ENCODE measurements at regions not wholly inside any gene's neighbourhood (a gene's known extent, or its start where the extent isn't known, plus 50 kb on each side); places are given as distances from the start of the nearest gene placed in this dataset.

- no peaks in the 10 kb centered on the region for H3K4me1 Mint-ChIP-seq
- no peak overlapping the region for H3K27ac Mint-ChIP-seq
- DNase-seq (no peak), ATAC-seq (ENCODE audit: low read depth in 2 of 2) (no peak)
- H3K9me3 Mint-ChIP-seq, result peaks cover 0 to 20% (median 7%) of the 10 kb centered on the region in 7 donors
- no peak overlapping the region for H3K4me3 Mint-ChIP-seq
- H3K27me3 Mint-ChIP-seq, result no peaks in the 10 kb centered on the region
- no peaks in the 10 kb centered on the region for H3K36me3 Mint-ChIP-seq
These were observed 796.7 kb downstream of the QKI start for GRCh38 chr6:164211254-164211653.

GRCh38 chr6:164210783-164211182 is 796.3 kb downstream of the QKI start:
- Mint-ChIP-seq H3K9me3 (peaks cover 0 to 20% (median 9%) of the 10 kb centered on the region in 7 donors), H3K36me3 (no peaks in the 10 kb centered on the region), H3K4me1 (no peaks in the 10 kb centered on the region), H3K27ac (peak overlapping the region in 1 of 6 donors; percentile 12), H3K4me3 (no peak overlapping the region), H3K27me3 (no peaks in the 10 kb centered on the region)
- DNase-seq (no peak), ATAC-seq (ENCODE audit: low read depth in 2 of 2) (no peak)

GRCh38 chr6:164210323-164210722 is 795.8 kb downstream of the QKI start:
- Mint-ChIP-seq H3K4me3 (no peak overlapping the region), H3K36me3 (no peaks in the 10 kb centered on the region), H3K27me3 (no peaks in the 10 kb centered on the region), H3K9me3 (peaks cover 0 to 20% (median 9%) of the 10 kb centered on the region in 7 donors), H3K4me1 (no peaks in the 10 kb centered on the region), H3K27ac (no peak overlapping the region)
- ATAC-seq (ENCODE audit: low read depth in 2 of 2) (no peak), DNase-seq (no peak)

- no peak for ATAC-seq (ENCODE audit: low read depth in 2 of 2)
- no peaks in the 10 kb centered on the region for H3K27me3 Mint-ChIP-seq
These were observed 793.9 kb downstream of the QKI start for GRCh38 chr6:164208371-164208770.

GRCh38 chr6:164206807-164207423 is 792.4 kb downstream of the QKI start:
- H3K36me3 Mint-ChIP-seq, result no peaks in the 10 kb centered on the region
- no peak overlapping the region for H3K4me3 Mint-ChIP-seq
- H3K9me3 Mint-ChIP-seq, result peaks cover 1 to 12% (median 8%) of the 10 kb centered on the region in 7 donors
- DNase-seq (no peak), ATAC-seq (ENCODE audit: low read depth in 2 of 2) (no peak)
- no peaks in the 10 kb centered on the region for H3K4me1 Mint-ChIP-seq
- no peaks in the 10 kb centered on the region for H3K27me3 Mint-ChIP-seq
- no peak overlapping the region for H3K27ac Mint-ChIP-seq

More at GRCh38 chr6:164208371-164208770, 793.9 kb downstream of the QKI start:
- peaks cover 1 to 16% (median 11%) of the 10 kb centered on the region in 7 donors for H3K9me3 Mint-ChIP-seq
- H3K27ac Mint-ChIP-seq, result no peak overlapping the region
- H3K4me3 Mint-ChIP-seq, result peak overlapping the region in 1 of 8 donors; percentile 35
- no peaks in the 10 kb centered on the region for H3K4me1 Mint-ChIP-seq
- no peak for DNase-seq
- no peaks in the 10 kb centered on the region for H3K36me3 Mint-ChIP-seq

- Mint-ChIP-seq H3K4me3 (no peak overlapping the region), H3K4me1 (no peaks in the 10 kb centered on the region), H3K27ac (no peak overlapping the region), H3K9me3 (peaks cover 0 to 9% (median 4%) of the 10 kb centered on the region in 7 donors), H3K36me3 (no peaks in the 10 kb centered on the region), H3K27me3 (no peaks in the 10 kb centered on the region)
- ATAC-seq (ENCODE audit: low read depth in 2 of 2), result no peak
- DNase-seq, result no peak
These were observed 785.6 kb downstream of the QKI start for GRCh38 chr6:164200071-164200470.

GRCh38 chr6:164195942-164196281 is 781.4 kb downstream of the QKI start:
- ATAC-seq (ENCODE audit: low read depth in 2 of 2), result no peak
- Mint-ChIP-seq H3K27ac (no peak overlapping the region), H3K27me3 (no peaks in the 10 kb centered on the region), H3K4me1 (no peaks in the 10 kb centered on the region), H3K36me3 (no peaks in the 10 kb centered on the region), H3K4me3 (no peak overlapping the region), H3K9me3 (peaks cover 0 to 7% (median 0%) of the 10 kb centered on the region in 7 donors)
- no peak for DNase-seq

GRCh38 chr6:164195278-164195941 is 780.9 kb downstream of the QKI start:
- no peak overlapping the region for H3K27ac Mint-ChIP-seq
- H3K4me1 Mint-ChIP-seq, result no peaks in the 10 kb centered on the region
- H3K4me3 Mint-ChIP-seq, result no peak overlapping the region
- H3K27me3 Mint-ChIP-seq, result no peaks in the 10 kb centered on the region
- no peak for DNase-seq
- peaks cover 0 to 7% (median 0%) of the 10 kb centered on the region in 7 donors for H3K9me3 Mint-ChIP-seq
- ATAC-seq (ENCODE audit: low read depth in 2 of 2), result no peak
- H3K36me3 Mint-ChIP-seq, result no peaks in the 10 kb centered on the region

GRCh38 chr6:164188861-164189260 is 774.3 kb downstream of the QKI start:
- Mint-ChIP-seq H3K36me3 (no peaks in the 10 kb centered on the region), H3K27me3 (no peaks in the 10 kb centered on the region), H3K4me3 (no peak overlapping the region), H3K4me1 (no peaks in the 10 kb centered on the region), H3K9me3 (peaks cover 0 to 2% (median 0%) of the 10 kb centered on the region in 7 donors), H3K27ac (no peak overlapping the region)
- DNase-seq, result no peak
- no peak for ATAC-seq (ENCODE audit: low read depth in 2 of 2)

GRCh38 chr6:164185471-164185871 is 771.0 kb downstream of the QKI start:
- peaks cover 0 to 3% (median 0%) of the 10 kb centered on the region in 3 donors for H3K27me3 Mint-ChIP-seq

GRCh38 chr6:164184410-164184809 is 769.9 kb downstream of the QKI start:
- no peaks in the 10 kb centered on the region for H3K4me1 Mint-ChIP-seq
- H3K27ac Mint-ChIP-seq, result no peak overlapping the region
- H3K4me3 Mint-ChIP-seq, result no peak overlapping the region
- H3K9me3 Mint-ChIP-seq, result peaks cover 0 to 5% (median 0%) of the 10 kb centered on the region in 7 donors
- H3K27me3 Mint-ChIP-seq, result peaks cover 0 to 4% (median 0%) of the 10 kb centered on the region in 3 donors
- DNase-seq, result no peak
- no peak for ATAC-seq (ENCODE audit: low read depth in 2 of 2)
- no peaks in the 10 kb centered on the region for H3K36me3 Mint-ChIP-seq

More at GRCh38 chr6:164185471-164185871, 771.0 kb downstream of the QKI start:
- H3K4me3 Mint-ChIP-seq, result no peak overlapping the region
- H3K9me3 Mint-ChIP-seq, result peaks cover 0 to 5% (median 0%) of the 10 kb centered on the region in 7 donors
- DNase-seq, result no peak
- no peak for ATAC-seq (ENCODE audit: low read depth in 2 of 2)
- H3K36me3 Mint-ChIP-seq, result no peaks in the 10 kb centered on the region
- H3K27ac Mint-ChIP-seq, result no peak overlapping the region
- no peaks in the 10 kb centered on the region for H3K4me1 Mint-ChIP-seq

GRCh38 chr6:164183556-164184123 is 769.1 kb downstream of the QKI start:
- no peaks in the 10 kb centered on the region for H3K4me1 Mint-ChIP-seq
- DNase-seq (no peak), ATAC-seq (ENCODE audit: low read depth in 2 of 2) (no peak)
- peaks cover 0 to 5% (median 0%) of the 10 kb centered on the region in 7 donors for H3K9me3 Mint-ChIP-seq
- H3K36me3 Mint-ChIP-seq, result no peaks in the 10 kb centered on the region
- H3K27me3 Mint-ChIP-seq, result peaks cover 0 to 4% (median 0%) of the 10 kb centered on the region in 3 donors
- no peak overlapping the region for H3K27ac Mint-ChIP-seq
- no peak overlapping the region for H3K4me3 Mint-ChIP-seq

- Mint-ChIP-seq H3K27me3 (peaks cover 0 to 4% (median 0%) of the 10 kb centered on the region in 3 donors), H3K36me3 (no peaks in the 10 kb centered on the region), H3K4me1 (no peaks in the 10 kb centered on the region), H3K9me3 (peaks cover 0 to 11% (median 4%) of the 10 kb centered on the region in 7 donors), H3K27ac (no peak overlapping the region), H3K4me3 (no peak overlapping the region)
- no peak for DNase-seq
- ATAC-seq (ENCODE audit: low read depth in 2 of 2), result no peak
These were observed 764.3 kb downstream of the QKI start for GRCh38 chr6:164178679-164179332.

GRCh38 chr6:164169355-164169754 is 754.8 kb downstream of the QKI start:
- Mint-ChIP-seq H3K36me3 (no peaks in the 10 kb centered on the region), H3K27ac (no peak overlapping the region), H3K4me3 (no peak overlapping the region), H3K9me3 (peaks cover 0 to 5% (median 3%) of the 10 kb centered on the region in 7 donors), H3K27me3 (no peaks in the 10 kb centered on the region), H3K4me1 (no peaks in the 10 kb centered on the region)
- DNase-seq, result no peak
- ATAC-seq (ENCODE audit: low read depth in 2 of 2), result no peak
